ENCODE measurements at regions not wholly inside any gene's neighbourhood (a gene's known extent, or its start where the extent isn't known, plus 50 kb on each side); places are given as distances from the start of the nearest gene placed in this dataset.

GRCh38 chr13:39154041-39154440 lies 115.8 kb downstream of the NHLRC3 start:
- DNase-seq (ENCODE audit: low read depth), result no peak
- no peak overlapping the region for H3K4me3 ChIP-seq (ENCODE audit: low read depth, low read length)

GRCh38 chr13:39159393-39159792 lies 121.1 kb downstream of the NHLRC3 start:
- no peak for DNase-seq (ENCODE audit: low read depth)
- H3K4me3 ChIP-seq (ENCODE audit: low read depth, low read length), result no peak overlapping the region

DNA sequence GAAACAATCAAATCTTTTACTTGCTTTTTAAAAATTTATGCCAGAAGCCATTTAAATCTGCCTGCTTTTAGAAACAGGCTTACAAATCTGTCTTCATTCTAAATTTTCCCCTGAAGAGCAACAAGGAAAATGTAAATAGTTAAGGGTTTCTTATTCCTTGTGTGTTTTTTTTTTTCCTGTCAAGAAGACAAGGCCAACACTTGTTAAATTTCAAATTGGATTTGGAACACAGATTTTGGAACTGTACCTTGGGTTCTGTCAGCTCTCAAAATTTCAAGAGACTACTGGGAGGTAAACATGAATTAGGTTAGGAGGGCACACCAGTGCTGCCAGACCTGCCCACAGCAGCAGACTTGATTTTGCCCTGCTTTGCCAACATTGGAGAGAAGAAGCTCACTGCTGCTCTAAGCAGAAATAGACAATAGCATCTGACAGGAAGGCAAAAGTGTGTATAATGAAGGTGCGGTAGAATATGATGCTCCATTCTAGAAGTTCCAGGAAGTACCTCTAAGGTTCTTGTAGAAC lies 121.7 kb downstream of the NHLRC3 start:
- no peak for DNase-seq (ENCODE audit: low read depth)

GRCh38 chr13:39167018-39167417 lies 128.8 kb downstream of the NHLRC3 start:
- DNase-seq (ENCODE audit: low read depth), result no peak
- no peak overlapping the region for H3K4me3 ChIP-seq (ENCODE audit: low read depth, low read length)

More for the DNA sequence above, 121.7 kb downstream of the NHLRC3 start:
- no peak overlapping the region for H3K4me3 ChIP-seq (ENCODE audit: low read depth, low read length)

GRCh38 chr13:39170711-39171110 lies 132.5 kb downstream of the NHLRC3 start:
- no peak overlapping the region for H3K4me3 ChIP-seq (ENCODE audit: low read depth, low read length)

DNA sequence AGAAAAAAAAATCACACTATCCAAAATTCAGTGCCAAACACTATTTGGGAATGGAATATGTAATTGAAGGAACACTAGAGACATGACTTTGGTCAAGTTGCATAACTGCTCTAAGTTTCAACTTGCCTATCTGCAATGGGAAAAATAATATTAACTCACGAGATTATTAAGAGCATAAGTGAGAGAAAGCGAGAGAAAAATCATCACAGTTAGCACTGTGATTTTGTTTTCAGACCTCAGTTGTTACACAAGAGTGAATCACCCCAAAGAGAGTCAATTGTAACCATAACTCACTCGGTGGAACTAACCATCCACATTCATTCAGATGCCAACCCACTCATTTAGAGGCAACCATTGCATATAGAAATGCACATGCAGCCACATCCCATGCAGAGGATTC lies 147.1 kb downstream of the NHLRC3 start:
- H3K4me3 ChIP-seq (ENCODE audit: low read depth, low read length), result no peak overlapping the region
- no peak for DNase-seq (ENCODE audit: low read depth)

More at GRCh38 chr13:39170711-39171110, 132.5 kb downstream of the NHLRC3 start:
- no peak for DNase-seq (ENCODE audit: low read depth)

DNA sequence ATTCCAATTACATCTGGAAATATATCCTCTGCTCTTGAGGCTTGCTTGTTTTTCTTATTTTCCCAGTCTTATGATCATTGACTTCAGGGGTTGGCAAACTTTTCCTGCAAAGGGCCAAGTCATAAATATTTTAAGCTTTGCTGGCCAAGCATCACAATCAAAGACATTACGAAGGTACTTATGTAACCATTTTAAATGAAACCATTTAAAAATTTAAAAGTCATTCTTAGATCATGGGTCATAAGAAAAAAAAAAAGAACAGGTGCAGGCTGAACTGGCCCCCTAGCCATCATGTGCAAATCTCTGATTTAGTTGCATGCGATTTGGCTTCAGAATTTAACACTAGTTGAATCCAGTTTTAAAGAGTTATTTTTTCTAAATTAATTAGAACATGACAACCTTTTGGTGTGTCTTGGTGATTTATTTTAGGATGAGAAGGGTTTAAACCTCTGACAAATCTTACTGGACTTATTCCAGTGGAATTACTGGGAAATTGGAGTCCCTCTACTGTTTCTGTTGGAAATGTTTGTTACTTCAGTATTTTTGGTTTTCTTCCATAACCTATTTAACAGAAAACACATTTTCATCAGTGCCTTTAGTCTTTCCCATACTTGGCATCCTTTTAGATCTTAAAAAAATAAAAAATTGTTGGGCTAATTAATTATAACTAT lies 148.1 kb downstream of the NHLRC3 start:
- DNase-seq (ENCODE audit: low read depth), result no peak

GRCh38 chr13:39189778-39190177 lies 151.5 kb downstream of the NHLRC3 start:
- no peak for DNase-seq (ENCODE audit: low read depth)
- H3K4me3 ChIP-seq (ENCODE audit: low read depth, low read length), result no peak overlapping the region

More for the DNA sequence above, 148.1 kb downstream of the NHLRC3 start:
- no peak overlapping the region for H3K4me3 ChIP-seq (ENCODE audit: low read depth, low read length)

GRCh38 chr13:39196965-39197646 lies 158.8 kb downstream of the NHLRC3 start:
- DNase-seq (ENCODE audit: low read depth), result no peak
- no peak overlapping the region for H3K4me3 ChIP-seq (ENCODE audit: low read depth, low read length)

GRCh38 chr13:39197647-39198007 lies 159.4 kb downstream of the NHLRC3 start:
- H3K4me3 ChIP-seq (ENCODE audit: low read depth, low read length), result no peak overlapping the region
- no peak for DNase-seq (ENCODE audit: low read depth)

GRCh38 chr13:39200249-39200910 lies 162.1 kb downstream of the NHLRC3 start:
- H3K4me3 ChIP-seq (ENCODE audit: low read depth, low read length), result no peak overlapping the region
- no peak for DNase-seq (ENCODE audit: low read depth)

DNA sequence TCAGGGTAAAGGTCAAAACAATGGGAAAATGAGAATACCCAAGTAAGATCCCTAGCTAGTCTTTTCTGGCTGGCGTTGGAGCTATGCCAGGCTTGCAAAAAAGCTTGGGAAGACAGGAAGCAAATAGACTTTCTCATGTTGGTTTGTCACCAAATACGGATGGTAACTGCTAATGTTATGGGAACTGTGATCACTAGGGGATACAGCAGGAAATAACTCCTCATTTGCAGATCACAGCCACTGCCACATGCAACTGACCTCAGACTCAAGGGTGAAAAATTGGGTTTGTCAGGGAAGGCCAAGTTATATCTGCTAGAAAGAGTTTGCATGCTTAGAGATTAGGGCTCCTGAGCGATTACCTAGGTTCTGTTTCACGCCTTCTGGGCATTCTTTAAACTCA lies 162.9 kb downstream of the NHLRC3 start:
- H3K4me3 ChIP-seq (ENCODE audit: low read depth, low read length), result no peak overlapping the region
- DNase-seq (ENCODE audit: low read depth), result no peak

DNA sequence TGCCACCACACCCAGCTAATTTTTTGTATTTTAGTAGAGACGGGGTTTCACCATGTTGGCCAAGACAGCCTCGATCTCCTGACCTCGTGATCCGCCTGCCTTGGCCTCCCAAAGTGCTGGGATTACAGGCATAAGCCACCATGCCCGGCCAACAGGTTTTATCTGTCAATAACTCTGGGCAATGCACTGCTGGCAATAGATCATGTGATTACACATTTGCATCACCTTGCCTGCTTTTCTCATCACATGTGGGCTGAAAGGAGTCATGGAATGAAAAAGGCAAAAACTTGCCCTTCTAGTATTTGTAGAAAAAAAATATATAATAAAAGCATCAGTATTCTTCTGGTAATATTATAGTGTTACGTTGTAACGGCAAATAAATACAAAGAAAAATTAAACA lies 164.5 kb downstream of the NHLRC3 start:
- no peak overlapping the region for H3K4me3 ChIP-seq (ENCODE audit: low read depth, low read length)
- no peak for DNase-seq (ENCODE audit: low read depth)

- no peak for DNase-seq (ENCODE audit: low read depth)
- H3K4me3 ChIP-seq (ENCODE audit: low read depth, low read length), result no peak overlapping the region
Observed at GRCh38 chr13:39208636-39209035, 170.4 kb downstream of the NHLRC3 start.

DNA sequence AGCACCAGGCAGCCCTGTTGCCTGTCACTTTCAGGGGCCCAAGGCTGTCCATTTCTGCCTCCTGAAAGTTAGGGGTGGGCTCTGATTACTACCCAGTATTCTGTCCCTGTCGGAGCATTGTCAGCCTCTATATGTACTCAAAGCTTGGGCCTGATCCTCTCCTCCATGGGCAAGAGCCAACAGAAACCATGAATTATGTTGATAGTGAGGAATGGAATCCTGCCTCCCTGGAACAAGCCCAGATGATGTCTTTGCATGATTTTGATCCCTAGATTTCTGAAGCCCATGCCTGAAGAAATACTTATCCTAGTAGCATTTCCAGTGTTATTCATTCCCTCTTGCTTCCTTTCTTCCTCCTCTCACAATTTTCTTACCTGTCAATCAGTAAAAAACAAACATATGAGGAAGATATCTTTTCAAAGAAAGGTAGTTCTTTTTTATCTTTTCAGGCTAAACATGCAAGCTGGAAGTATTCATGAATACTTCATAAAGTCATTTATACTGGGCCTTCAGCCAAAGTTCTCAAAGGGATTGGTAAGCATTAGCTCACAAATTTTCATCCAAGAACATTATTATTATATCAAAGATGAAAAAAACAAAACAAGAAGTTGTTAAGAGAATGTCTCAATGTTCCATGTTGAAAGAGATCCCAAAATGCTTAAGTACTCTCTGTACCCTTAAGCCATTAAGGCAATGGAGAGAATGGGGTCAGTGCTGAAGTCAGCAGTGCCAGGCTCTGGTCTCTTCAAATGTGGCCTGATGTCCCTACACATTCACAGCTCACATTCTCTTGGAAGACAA lies 171.7 kb downstream of the NHLRC3 start:
- no peak overlapping the region for H3K4me3 ChIP-seq (ENCODE audit: low read depth, low read length)
- no peak for DNase-seq (ENCODE audit: low read depth)

- no peak for DNase-seq (ENCODE audit: low read depth)
- H3K4me3 ChIP-seq (ENCODE audit: low read depth, low read length), result no peak overlapping the region
Observed at GRCh38 chr13:39210961-39211534, 172.8 kb downstream of the NHLRC3 start.

- no peak for DNase-seq (ENCODE audit: low read depth)
- H3K4me3 ChIP-seq (ENCODE audit: low read depth, low read length), result no peak overlapping the region
Observed at GRCh38 chr13:39215971-39216370, 177.7 kb downstream of the NHLRC3 start.

- H3K4me3 ChIP-seq (ENCODE audit: low read depth, low read length), result no peak overlapping the region
- DNase-seq (ENCODE audit: low read depth), result no peak
Observed at GRCh38 chr13:39217471-39217870, 179.2 kb downstream of the NHLRC3 start.

- H3K4me3 ChIP-seq (ENCODE audit: low read depth, low read length), result no peak overlapping the region
- no peak for DNase-seq (ENCODE audit: low read depth)
Observed at GRCh38 chr13:39224671-39225240, 186.5 kb downstream of the NHLRC3 start.

Measured in skeletal muscle cell (primary cell).